NOMO-1 treated with DMSO at 0.1 percent for 48 hours (cell line): ENCODE measurements at regions not wholly inside any gene's neighbourhood (a gene's known extent, or its start where the extent isn't known, plus 50 kb on each side); places are given as distances from the start of the nearest gene placed in this dataset.
A peak's percentile ranks its signal among the peaks of the same experiment; 100 is the strongest.

ENCODE experiments used
- DNase-seq: peaks from one replicate; lab custom pipeline; 2025; ENCODE audit not compliant: unreplicated experiment; lab: John Stamatoyannopoulos, UW

- DNase-seq = no peak
These were observed 143.7 kb downstream of the FGF9 start for GRCh38 chr13:21814604-21815003.

- DNase-seq = no peak
These were observed 147.0 kb downstream of the FGF9 start for GRCh38 chr13:21817878-21818277.

- no peak for DNase-seq
These were observed 151.2 kb downstream of the FGF9 start for GRCh38 chr13:21822029-21822428.

- no peak for DNase-seq
These were observed 152.5 kb downstream of the FGF9 start for GRCh38 chr13:21823416-21823815.

- peak; percentile 98 for DNase-seq
These were observed 153.1 kb downstream of the FGF9 start for GRCh38 chr13:21823949-21824348.

- DNase-seq = no peak
These were observed 154.3 kb downstream of the FGF9 start for GRCh38 chr13:21825186-21825585.

- no peak for DNase-seq
These were observed 154.9 kb downstream of the FGF9 start for GRCh38 chr13:21825801-21826200.

- no peak for DNase-seq
These were observed 155.5 kb downstream of the FGF9 start for GRCh38 chr13:21826214-21827015.

- DNase-seq = no peak
These were observed 160.9 kb downstream of the FGF9 start for GRCh38 chr13:21831654-21832324.

GRCh38 chr13:21833921-21834320 is 163.0 kb downstream of the FGF9 start:
- DNase-seq = no peak

GRCh38 chr13:21834521-21834920 is 163.6 kb downstream of the FGF9 start:
- DNase-seq = no peak

GRCh38 chr13:21837288-21837687 is 166.4 kb downstream of the FGF9 start:
- DNase-seq = no peak

GRCh38 chr13:21837841-21838551 is 167.1 kb downstream of the FGF9 start:
- peak; percentile 82 for DNase-seq

GRCh38 chr13:21846605-21847004 is 175.7 kb downstream of the FGF9 start:
- no peak for DNase-seq

GRCh38 chr13:21849323-21849722 is 178.4 kb downstream of the FGF9 start:
- DNase-seq = peak; percentile 46

- no peak for DNase-seq
These were observed 179.4 kb downstream of the FGF9 start for GRCh38 chr13:21850013-21851006.

GRCh38 chr13:21852043-21852442 is 181.2 kb downstream of the FGF9 start:
- DNase-seq = no peak

- no peak for DNase-seq
These were observed 182.9 kb downstream of the FGF9 start for GRCh38 chr13:21853779-21854178.

GRCh38 chr13:21868823-21869222 is 197.9 kb downstream of the FGF9 start:
- DNase-seq = no peak

GRCh38 chr13:21871382-21871781 is 200.5 kb downstream of the FGF9 start:
- DNase-seq = no peak

- no peak for DNase-seq
These were observed 201.0 kb downstream of the FGF9 start for GRCh38 chr13:21871919-21872318.
